BLaER1 treated with 17β-estradiol and CSF1 and Interleukin-3, amounts not matched to agents 10 nM and 100 nM (cell line): ENCODE measurements at regions not wholly inside any gene's neighbourhood (a gene's known extent, or its start where the extent isn't known, plus 50 kb on each side); places are given as distances from the start of the nearest gene placed in this dataset.

Source experiments
- H3K27ac ChIP-seq, 11 experiments: shearing (Covaris generic); formaldehyde crosslinking; 2 replicates each; pipeline ENCODE4 v1.8.1; 2022
- H3K27me3 ChIP-seq, 11 experiments: shearing (Covaris generic); formaldehyde crosslinking; 2 replicates each; pipeline ENCODE4 v1.8.1; 2022
- H3K36me3 ChIP-seq, 11 experiments: shearing (Covaris generic); formaldehyde crosslinking; 2 replicates each; pipeline ENCODE4 v1.8.1; 2022
- H3K4me1 ChIP-seq, 10 experiments: shearing (Covaris generic); formaldehyde crosslinking; 2 replicates each; pipeline ENCODE4 v1.8.1; 2022
- H3K4me2 ChIP-seq, 11 experiments: shearing (Covaris generic); formaldehyde crosslinking; 2 replicates each; pipeline ENCODE4 v1.8.1; 2022
- H3K4me3 ChIP-seq, 10 experiments: shearing (Covaris generic); formaldehyde crosslinking; 2 replicates each; pipeline ENCODE4 v1.8.1; 2022
- H3K9ac ChIP-seq, 11 experiments: shearing (Covaris generic); formaldehyde crosslinking; 2 replicates each; pipeline ENCODE4 v1.8.1; 2022
- H3K9me3 ChIP-seq, 11 experiments: shearing (Covaris generic); formaldehyde crosslinking; replicated peaks in 1 of 11; 2 replicates each; pipeline ENCODE4 v1.8.1; 2022
- H4K20me1 ChIP-seq, 11 experiments: shearing (Covaris generic); formaldehyde crosslinking; 2 replicates each; pipeline ENCODE4 v1.8.1; 2022
- Cebpa-rat ChIP-seq, 11 experiments: shearing (Covaris generic); IDR thresholded peaks; 2 replicates each; pipeline ENCODE4 v1.8.1; 2022

DNA sequence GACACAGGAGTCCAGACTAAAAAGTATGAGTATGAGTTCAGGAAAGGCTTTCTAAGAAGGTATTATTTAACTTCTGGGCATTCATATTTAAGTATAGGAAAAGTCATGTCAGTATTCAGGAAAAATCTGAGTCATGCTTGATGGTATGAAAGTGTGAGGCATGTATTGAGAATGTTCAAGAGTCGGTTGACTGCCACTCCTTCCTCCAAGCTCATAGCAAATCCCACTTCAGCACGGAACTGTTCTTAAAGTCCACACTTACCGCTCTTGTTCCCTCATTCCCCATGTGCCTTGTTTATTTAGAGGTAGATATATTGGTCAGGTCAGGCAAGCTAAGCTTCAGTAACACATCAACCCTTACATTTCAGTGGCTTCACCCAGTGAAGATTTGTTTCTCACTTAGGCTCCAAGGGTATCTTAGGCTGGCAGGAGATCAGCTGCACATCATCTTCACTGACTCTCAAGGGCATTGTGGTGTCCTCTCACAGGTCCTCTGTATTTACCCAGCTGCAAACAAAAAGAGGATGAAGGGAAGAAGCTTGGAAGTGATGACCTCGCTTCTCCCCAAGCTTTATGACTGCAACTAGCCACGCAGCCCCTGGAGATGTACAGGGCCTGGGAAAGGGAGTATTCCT lies 1189.2 kb downstream of the EFNB2 start:
- TF ChIP-seq Cebpa-rat (IDR thresholded peaks at IDR 0.05) = no peak
- Histone ChIP-seq H3K4me3 (no peak overlapping the region), H3K4me1 (no peaks in the 10 kb centered on the region), H3K9me3 (no peaks in the 10 kb centered on the region), H3K4me2 (no peak overlapping the region), H4K20me1 (no peaks in the 10 kb centered on the region), H3K9ac (no peak overlapping the region), H3K27ac (no peak overlapping the region), H3K27me3 (no peaks in the 10 kb centered on the region), H3K36me3 (no peaks in the 10 kb centered on the region)

DNA sequence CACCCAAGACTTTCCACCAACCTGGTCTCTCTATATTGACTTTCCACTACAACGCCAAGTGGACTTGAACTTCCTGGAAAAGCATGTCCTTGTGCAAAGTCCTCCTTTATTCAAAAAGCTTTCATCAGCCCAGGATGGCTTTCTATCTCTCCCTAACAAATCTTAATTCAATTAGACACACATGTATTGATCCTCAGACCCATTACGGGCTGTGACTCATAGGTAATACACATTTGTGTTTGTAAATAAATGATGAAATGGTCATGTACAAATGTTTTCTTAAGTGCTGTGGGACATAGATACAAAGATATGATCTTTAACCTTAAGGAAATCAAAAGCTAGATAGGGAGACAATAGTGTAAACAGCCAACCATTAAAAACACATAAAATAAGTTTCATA lies 1189.7 kb downstream of the EFNB2 start:
- H4K20me1 ChIP-seq = no peaks in the 10 kb centered on the region
- H3K4me2 ChIP-seq = no peak overlapping the region
- no peak overlapping the region for H3K4me3 ChIP-seq
- H3K36me3 ChIP-seq = no peaks in the 10 kb centered on the region
- no peaks in the 10 kb centered on the region for H3K27me3 ChIP-seq
- H3K27ac ChIP-seq = no peak overlapping the region
- no peak overlapping the region for H3K9ac ChIP-seq
- H3K4me1 ChIP-seq = no peaks in the 10 kb centered on the region
- H3K9me3 ChIP-seq = no peaks in the 10 kb centered on the region
- TF ChIP-seq Cebpa-rat (IDR thresholded peaks at IDR 0.05) = no peak

DNA sequence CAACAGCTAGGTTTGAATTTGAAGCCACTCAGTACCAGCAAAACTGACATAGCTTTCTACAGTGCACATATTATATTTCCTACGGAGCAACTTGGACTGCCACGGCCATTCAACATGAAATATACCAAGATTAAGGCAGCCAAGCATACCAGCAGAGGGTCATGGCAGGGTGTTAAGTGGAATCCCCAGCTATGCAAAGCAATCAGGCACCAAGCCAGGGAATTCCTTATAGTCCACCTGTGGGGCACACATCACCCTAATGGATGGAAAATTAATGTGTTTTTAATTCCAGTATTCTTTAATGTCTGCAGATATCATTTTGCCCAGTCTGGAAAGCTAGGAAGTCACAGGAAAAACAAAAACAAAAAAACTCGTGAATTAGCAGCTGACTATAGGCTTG lies 1190.3 kb downstream of the EFNB2 start:
- Histone ChIP-seq H3K4me2 (no peak overlapping the region), H3K4me1 (no peaks in the 10 kb centered on the region), H4K20me1 (no peaks in the 10 kb centered on the region), H3K9ac (no peak overlapping the region), H3K4me3 (no peak overlapping the region), H3K36me3 (no peaks in the 10 kb centered on the region), H3K9me3 (no peaks in the 10 kb centered on the region), H3K27ac (no peak overlapping the region), H3K27me3 (no peaks in the 10 kb centered on the region)
- no peak for TF ChIP-seq Cebpa-rat (IDR thresholded peaks at IDR 0.05)

DNA sequence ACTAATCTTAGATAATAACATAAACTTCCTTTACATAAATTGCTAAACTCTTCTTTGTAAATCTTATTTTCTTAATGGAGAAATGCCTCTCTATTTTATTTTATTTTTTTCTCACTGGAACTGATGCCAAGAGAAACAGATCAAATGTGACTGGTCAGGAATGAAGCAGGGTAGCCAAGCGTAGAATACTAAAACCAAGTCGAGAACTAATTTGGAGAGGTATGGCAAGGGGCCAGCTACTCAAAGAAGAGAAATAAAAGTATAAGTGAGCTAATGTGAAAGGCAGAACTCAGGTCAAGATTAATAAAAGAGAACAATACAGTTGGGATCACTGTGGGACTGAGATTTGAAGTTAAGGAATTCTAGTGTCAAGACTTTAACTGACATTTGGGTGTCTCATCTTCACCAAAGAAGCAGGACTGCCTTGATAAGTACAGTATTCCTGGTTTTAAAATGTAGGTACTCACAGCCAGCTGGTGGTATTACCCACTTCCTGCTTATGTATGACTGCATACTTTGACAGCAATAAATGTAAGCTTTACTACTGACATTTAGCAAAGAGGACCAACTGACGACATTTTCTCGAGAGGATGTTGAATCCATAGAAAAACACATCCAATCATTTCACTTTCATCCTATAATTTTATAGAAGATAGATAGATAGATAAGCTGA lies 1192.2 kb downstream of the EFNB2 start:
- no peaks in the 10 kb centered on the region for H3K9me3 ChIP-seq
- no peaks in the 10 kb centered on the region for H3K4me1 ChIP-seq
- no peaks in the 10 kb centered on the region for H3K36me3 ChIP-seq
- H3K27ac ChIP-seq = no peak overlapping the region
- H3K4me3 ChIP-seq = no peak overlapping the region
- H3K4me2 ChIP-seq = no peak overlapping the region
- no peaks in the 10 kb centered on the region for H3K27me3 ChIP-seq
- H4K20me1 ChIP-seq = no peaks in the 10 kb centered on the region
- TF ChIP-seq Cebpa-rat (IDR thresholded peaks at IDR 0.05) = no peak
- H3K9ac ChIP-seq = no peak overlapping the region

DNA sequence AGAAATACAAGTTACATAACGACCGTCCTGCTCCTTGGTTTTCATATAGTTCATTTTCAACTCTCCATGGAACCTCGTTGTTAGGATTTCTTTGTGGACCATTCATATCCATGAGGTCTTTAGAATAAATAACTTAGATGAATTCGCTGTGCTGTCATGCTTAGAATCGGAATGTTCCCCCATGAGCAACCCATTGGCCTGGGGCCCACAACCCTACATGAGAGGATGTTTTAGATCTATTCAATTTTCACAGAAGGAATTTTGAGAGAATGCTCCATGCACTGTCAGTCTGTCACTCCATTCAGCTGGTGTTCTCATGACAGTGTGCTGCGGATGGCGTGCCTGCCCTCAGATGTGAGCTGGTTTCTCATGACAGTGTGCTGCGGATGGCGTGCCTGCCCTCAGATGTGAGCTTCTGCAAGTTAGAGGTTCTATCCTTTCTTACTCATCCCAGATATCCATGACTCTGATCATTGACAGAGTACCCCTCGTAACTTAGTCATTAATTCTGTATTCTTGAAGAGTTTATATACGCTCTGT lies 1193.1 kb downstream of the EFNB2 start:
- Histone ChIP-seq H3K4me1 (no peaks in the 10 kb centered on the region), H3K27ac (no peak overlapping the region), H3K4me2 (no peak overlapping the region), H3K9me3 (no peaks in the 10 kb centered on the region), H3K27me3 (no peaks in the 10 kb centered on the region), H3K36me3 (no peaks in the 10 kb centered on the region), H4K20me1 (no peaks in the 10 kb centered on the region), H3K9ac (no peak overlapping the region), H3K4me3 (no peak overlapping the region)
- TF ChIP-seq Cebpa-rat (IDR thresholded peaks at IDR 0.05) = no peak

DNA sequence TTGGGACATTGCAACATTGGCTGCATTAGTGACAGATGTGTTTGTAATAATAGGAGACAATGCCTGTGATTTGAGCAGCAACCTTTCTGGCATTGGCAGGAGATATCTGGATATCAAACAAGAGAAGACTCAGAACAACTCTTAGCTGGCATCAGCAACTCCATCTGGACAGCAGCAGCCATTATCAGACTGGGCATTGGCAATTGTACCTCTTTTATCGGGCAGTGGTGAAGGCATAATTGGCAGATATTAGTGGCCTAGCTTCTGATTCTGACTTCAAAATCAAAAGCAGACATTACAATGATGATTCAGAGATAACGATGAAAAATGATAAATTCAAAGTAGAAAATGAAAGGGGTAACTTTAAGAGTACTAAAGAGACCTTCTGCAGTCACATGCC lies 1193.7 kb downstream of the EFNB2 start:
- no peaks in the 10 kb centered on the region for H4K20me1 ChIP-seq
- H3K4me2 ChIP-seq = no peak overlapping the region
- TF ChIP-seq Cebpa-rat (IDR thresholded peaks at IDR 0.05) = no peak
- no peaks in the 10 kb centered on the region for H3K9me3 ChIP-seq
- no peaks in the 10 kb centered on the region for H3K4me1 ChIP-seq
- no peak overlapping the region for H3K9ac ChIP-seq
- H3K36me3 ChIP-seq = no peaks in the 10 kb centered on the region
- no peaks in the 10 kb centered on the region for H3K27me3 ChIP-seq
- H3K27ac ChIP-seq = no peak overlapping the region
- no peak overlapping the region for H3K4me3 ChIP-seq

DNA sequence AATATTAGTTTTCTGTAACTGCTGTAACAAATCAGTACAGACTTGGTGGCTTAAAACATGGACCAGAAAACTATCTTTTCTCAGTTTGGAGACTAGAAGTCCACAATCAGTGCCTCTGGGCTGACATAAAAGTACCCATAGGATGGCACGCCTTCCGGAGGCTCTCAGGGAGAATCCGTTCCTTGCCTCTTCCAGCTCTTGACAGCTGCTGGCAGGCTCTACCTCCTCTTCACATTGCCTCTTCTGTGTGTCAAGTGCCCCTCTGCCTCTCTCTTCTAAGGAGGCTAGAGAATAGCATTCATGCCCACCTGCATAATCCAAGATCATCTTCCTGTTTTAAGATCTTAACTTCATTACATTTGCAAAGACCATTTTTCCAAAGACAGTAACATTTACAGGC lies 1194.2 kb downstream of the EFNB2 start:
- TF ChIP-seq Cebpa-rat (IDR thresholded peaks at IDR 0.05) = no peak
- H3K27ac ChIP-seq = no peak overlapping the region

DNA sequence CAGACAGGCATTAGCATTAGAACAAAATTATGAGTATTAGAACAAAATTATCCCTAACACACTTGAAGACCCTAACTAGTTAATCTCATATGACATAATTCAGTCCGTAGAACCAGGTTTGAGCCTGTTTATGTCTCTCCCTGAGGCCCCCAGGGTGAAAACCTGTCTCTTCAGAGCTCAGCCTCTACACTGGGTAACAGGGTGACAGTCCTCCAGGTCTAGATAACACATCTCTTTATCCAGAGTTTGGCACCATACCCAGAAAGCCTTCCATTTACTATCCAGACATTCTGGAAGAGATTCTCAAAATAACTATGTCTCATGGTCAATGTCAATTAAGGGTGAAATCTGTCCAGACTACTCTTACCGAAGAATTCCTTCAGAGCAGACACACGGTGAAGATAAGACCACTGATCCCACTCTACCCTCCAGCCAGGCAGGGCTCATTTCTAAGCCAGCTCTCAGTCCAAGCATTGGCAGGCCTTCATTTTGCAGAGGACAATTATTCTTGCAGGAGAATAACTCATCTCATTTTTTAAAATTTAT lies 1195.3 kb downstream of the EFNB2 start:
- Histone ChIP-seq H3K4me1 (no peaks in the 10 kb centered on the region), H3K36me3 (no peaks in the 10 kb centered on the region), H3K27ac (no peak overlapping the region), H3K9me3 (no peaks in the 10 kb centered on the region), H4K20me1 (no peaks in the 10 kb centered on the region), H3K9ac (no peak overlapping the region), H3K27me3 (no peaks in the 10 kb centered on the region), H3K4me2 (no peak overlapping the region), H3K4me3 (no peak overlapping the region)
- TF ChIP-seq Cebpa-rat (IDR thresholded peaks at IDR 0.05) = no peak

More for the DNA sequence above, 1194.2 kb downstream of the EFNB2 start:
- no peaks in the 10 kb centered on the region for H3K27me3 ChIP-seq
- H3K4me1 ChIP-seq = no peaks in the 10 kb centered on the region
- no peak overlapping the region for H3K4me2 ChIP-seq
- H3K36me3 ChIP-seq = no peaks in the 10 kb centered on the region
- no peaks in the 10 kb centered on the region for H4K20me1 ChIP-seq
- no peak overlapping the region for H3K4me3 ChIP-seq
- no peak overlapping the region for H3K9ac ChIP-seq
- H3K9me3 ChIP-seq = no peaks in the 10 kb centered on the region

DNA sequence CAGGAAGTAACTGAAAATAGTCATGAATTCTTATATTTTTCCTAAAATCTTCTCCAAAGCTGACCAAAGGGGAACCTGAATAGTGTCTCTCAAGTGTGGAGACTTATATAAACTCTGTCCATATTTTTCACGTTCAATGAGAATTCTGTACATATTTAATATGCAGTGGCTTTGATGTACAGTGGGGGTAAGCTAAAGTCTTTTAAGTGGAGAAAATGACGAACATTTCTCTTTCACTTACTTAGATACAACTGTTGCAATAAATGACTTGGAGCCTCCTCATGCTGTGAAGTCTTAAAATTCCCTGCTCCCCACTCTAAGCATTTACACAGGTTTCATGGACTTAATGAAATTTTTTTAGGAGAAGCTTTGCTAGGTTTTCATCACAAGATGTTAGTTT lies 1196.7 kb downstream of the EFNB2 start:
- H3K4me2 ChIP-seq = no peak overlapping the region

DNA sequence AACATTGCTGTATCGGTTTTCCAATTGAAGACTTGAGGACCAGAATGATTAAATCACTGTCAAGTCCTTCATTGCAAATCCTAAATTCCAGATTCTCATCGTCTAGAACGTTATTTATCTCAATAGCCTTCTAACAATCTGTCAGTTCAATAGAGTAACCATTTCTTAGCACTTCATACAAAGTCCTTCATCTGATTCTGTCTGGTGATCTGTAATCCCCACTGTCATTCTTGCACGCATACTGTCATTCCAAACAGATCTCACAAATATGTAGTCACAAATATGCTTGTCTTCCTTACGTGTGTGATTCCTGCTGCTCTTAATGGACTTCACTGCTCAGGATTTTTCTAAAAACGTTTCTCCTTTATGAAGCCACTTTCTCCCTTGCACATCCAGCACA lies 1197.5 kb downstream of the EFNB2 start:
- Histone ChIP-seq H4K20me1 (no peaks in the 10 kb centered on the region), H3K27ac (no peak overlapping the region), H3K27me3 (no peaks in the 10 kb centered on the region), H3K9me3 (no peaks in the 10 kb centered on the region), H3K4me3 (no peak overlapping the region), H3K4me2 (no peak overlapping the region), H3K36me3 (no peaks in the 10 kb centered on the region), H3K4me1 (no peaks in the 10 kb centered on the region), H3K9ac (no peak overlapping the region)
- no peak for TF ChIP-seq Cebpa-rat (IDR thresholded peaks at IDR 0.05)

More for the DNA sequence above, 1196.7 kb downstream of the EFNB2 start:
- Histone ChIP-seq H3K4me1 (no peaks in the 10 kb centered on the region), H4K20me1 (no peaks in the 10 kb centered on the region), H3K9ac (no peak overlapping the region), H3K27me3 (no peaks in the 10 kb centered on the region), H3K27ac (no peak overlapping the region), H3K36me3 (no peaks in the 10 kb centered on the region), H3K9me3 (no peaks in the 10 kb centered on the region), H3K4me3 (no peak overlapping the region)
- no peak for TF ChIP-seq Cebpa-rat (IDR thresholded peaks at IDR 0.05)
